Endodermal cell (in vitro differentiated cells): ENCODE measurements at regions not wholly inside any gene's neighbourhood (a gene's known extent, or its start where the extent isn't known, plus 50 kb on each side); places are given as distances from the start of the nearest gene placed in this dataset.

Source experiments
- DNase-seq: peaks from one replicate; pipeline ENCODE4 v3.0.0-alpha.2; 2017
- H3K27ac ChIP-seq: 2 replicates; pipeline ENCODE4 v1.5.1; 2013; ENCODE audit warnings: mild to moderate bottlenecking, low read depth, low read length, moderate library complexity
- H3K27me3 ChIP-seq: 2 replicates; pipeline ENCODE4 v1.6.1; 2013; ENCODE audit warnings: mild to moderate bottlenecking, low read length, moderate library complexity; ENCODE audit not compliant: insufficient read depth, control insufficient read depth, poor library complexity, severe bottlenecking
- H3K36me3 ChIP-seq: 2 replicates; pipeline ENCODE4 v1.7.0; 2013; ENCODE audit warnings: mild to moderate bottlenecking, low read length, moderate library complexity; ENCODE audit not compliant: control insufficient read depth, insufficient read depth
- H3K4me1 ChIP-seq: one replicate; pipeline ENCODE4 v1.7.0; 2013; ENCODE audit warnings: low read length; ENCODE audit not compliant: control insufficient read depth, insufficient read depth
- H3K4me3 ChIP-seq: 2 replicates; pipeline ENCODE4 v1.5.1; 2013; ENCODE audit warnings: mild to moderate bottlenecking, low read length, moderate library complexity
- H3K9ac ChIP-seq: 2 replicates; pipeline ENCODE4 v1.6.1; 2013; ENCODE audit warnings: mild to moderate bottlenecking, low read length, moderate library complexity; ENCODE audit not compliant: poor library complexity, severe bottlenecking; ENCODE audit errors: extremely low read depth
- H3K9me3 ChIP-seq: 2 replicates; pipeline ENCODE4 v1.6.1; 2013; ENCODE audit warnings: mild to moderate bottlenecking, low read length, moderate library complexity; ENCODE audit not compliant: control insufficient read depth
- H3K27ac Mint-ChIP-seq: 2 replicates; pipeline ENCODE4 v1.8.0; 2020; ENCODE audit warnings: mixed read lengths
- H3K27me3 Mint-ChIP-seq: 2 replicates; pipeline ENCODE4 v1.8.0; 2021; ENCODE audit warnings: mild to moderate bottlenecking, mixed read lengths; ENCODE audit not compliant: insufficient read depth
- H3K36me3 Mint-ChIP-seq: 2 replicates; pipeline ENCODE4 v1.8.0; 2020; ENCODE audit warnings: low read depth, mixed read lengths
- H3K4me1 Mint-ChIP-seq: 2 replicates; pipeline ENCODE4 v1.8.0; 2020; ENCODE audit warnings: mixed read lengths
- H3K4me3 Mint-ChIP-seq: 2 replicates; pipeline ENCODE4 v1.8.0; 2020; ENCODE audit warnings: mild to moderate bottlenecking, moderate library complexity, mixed read lengths
- H3K9me3 Mint-ChIP-seq: 2 replicates; pipeline ENCODE4 v1.8.0; 2020; ENCODE audit warnings: mild to moderate bottlenecking, mixed read lengths
- CTCF ChIP-seq: fragments of 200-600 bp; sonication (generic); conservative IDR thresholded peaks from 2 replicates; pipeline ENCODE4 v1.5.0; 2021; ENCODE audit warnings: antibody characterized with exemption, mild to moderate bottlenecking
- WGBS, 2 experiments: methylation state at CpG; one replicate each; pipeline versions ENCODE4 v1.1.5 to v1.1.7; 2013; ENCODE audit warnings: missing lambda C conversion rate in 2 of 2, mixed read lengths in 1 of 2; ENCODE audit not compliant: insufficient coverage in 1 of 2, insufficient read length in 1 of 2; 5-methylcytosine and 5-hydroxymethylcytosine counted together

DNA sequence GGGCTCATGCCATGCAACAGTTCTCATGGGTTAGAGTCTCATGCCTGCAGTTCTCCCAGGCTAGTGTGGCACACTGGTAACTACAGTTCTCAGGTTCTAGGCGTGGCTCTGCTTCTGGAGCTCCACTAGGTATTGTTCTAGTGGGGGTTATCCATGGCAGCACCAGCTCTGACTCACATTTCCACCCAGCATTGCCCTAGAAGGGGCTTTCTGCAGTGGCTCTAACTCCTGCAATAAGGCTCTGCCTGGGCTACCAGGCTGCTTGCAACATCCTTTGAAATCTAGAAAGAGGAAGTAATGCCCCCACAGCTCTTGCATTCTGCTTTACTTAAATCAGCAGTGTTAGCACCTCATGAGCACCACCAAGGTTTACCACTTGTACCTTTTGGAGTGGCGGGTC, 220.3 kb upstream of the ARID2 start:
- no peak for DNase-seq
- Mint-ChIP-seq H3K27ac (no peak overlapping the region), H3K4me3 (no peak overlapping the region), H3K4me1 (no peaks in the 10 kb centered on the region), H3K27me3 (no peaks in the 10 kb centered on the region), H3K9me3 (peaks cover 22% of the 10 kb centered on the region), H3K36me3 (no peaks in the 10 kb centered on the region)
- peaks cover 13% of the 10 kb centered on the region for H3K9me3 ChIP-seq
- no peaks in the 10 kb centered on the region for H3K4me1 ChIP-seq
- H3K27ac ChIP-seq = no peak overlapping the region
- no peak for TF ChIP-seq CTCF
- no peak overlapping the region for H3K9ac ChIP-seq
- H3K4me3 ChIP-seq = no peak overlapping the region
- no peaks in the 10 kb centered on the region for H3K36me3 ChIP-seq
- WGBS, 2 experiments = 79 to 100% methylated on average over 1 to 2 of the region's 2 CpGs
- no peaks in the 10 kb centered on the region for H3K27me3 ChIP-seq

DNA sequence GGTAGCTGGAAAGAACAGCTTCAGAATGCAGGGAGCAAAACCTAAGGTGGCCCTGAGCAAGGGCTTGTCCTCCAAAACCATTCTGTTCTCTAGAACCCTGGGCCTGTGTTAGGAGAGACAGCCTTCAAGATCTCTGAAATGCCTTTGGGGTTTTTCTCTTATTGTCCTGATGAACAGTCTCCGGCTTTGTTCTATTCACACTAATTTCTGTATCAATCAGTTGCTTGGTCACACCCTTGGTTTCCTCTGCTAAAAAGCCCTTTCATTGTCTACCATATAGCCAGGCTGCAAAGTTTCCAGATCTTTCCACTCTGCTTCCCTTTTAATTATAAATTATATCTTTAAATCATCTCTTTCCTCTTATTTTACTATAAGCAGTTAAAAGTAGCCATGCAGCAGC, 219.9 kb upstream of the ARID2 start:
- H3K36me3 ChIP-seq = no peaks in the 10 kb centered on the region
- no peak for DNase-seq
- H3K27ac ChIP-seq = no peak overlapping the region
- H3K4me1 Mint-ChIP-seq = no peaks in the 10 kb centered on the region
- no peak overlapping the region for H3K4me3 ChIP-seq
- 89 to 97% methylated on average over 1 of the region's 1 CpG for WGBS, 2 experiments
- no peak overlapping the region for H3K9ac ChIP-seq
- peaks cover 22% of the 10 kb centered on the region for H3K9me3 Mint-ChIP-seq
- peaks cover 13% of the 10 kb centered on the region for H3K9me3 ChIP-seq
- no peak overlapping the region for H3K27ac Mint-ChIP-seq
- H3K36me3 Mint-ChIP-seq = no peaks in the 10 kb centered on the region
- H3K4me3 Mint-ChIP-seq = no peak overlapping the region
- H3K27me3 Mint-ChIP-seq = no peaks in the 10 kb centered on the region
- H3K27me3 ChIP-seq = no peaks in the 10 kb centered on the region
- no peak for TF ChIP-seq CTCF
- H3K4me1 ChIP-seq = no peaks in the 10 kb centered on the region

DNA sequence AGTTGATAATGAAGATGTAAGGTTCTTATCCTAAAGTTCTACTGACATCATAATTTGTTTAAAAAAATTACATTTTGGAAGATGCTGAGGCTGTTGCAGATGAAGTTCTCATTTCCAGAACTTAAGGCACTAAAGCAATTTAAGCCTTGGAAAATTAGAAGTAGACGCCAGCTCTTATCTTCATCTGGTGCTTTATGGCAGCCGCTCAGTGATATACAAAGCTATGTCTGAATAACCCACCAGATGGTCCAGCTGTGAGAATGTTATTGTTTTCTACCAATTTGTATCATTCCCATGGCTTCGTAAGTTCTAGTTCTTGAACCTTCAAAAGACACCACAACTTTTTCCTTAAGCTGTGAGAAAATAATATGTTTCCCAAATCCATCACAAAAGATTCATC, 212.1 kb upstream of the ARID2 start:
- H3K4me1 ChIP-seq = no peaks in the 10 kb centered on the region
- H3K4me3 ChIP-seq = no peak overlapping the region
- DNase-seq = no peak
- no peak overlapping the region for H3K9ac ChIP-seq
- Mint-ChIP-seq H3K4me1 (no peaks in the 10 kb centered on the region), H3K4me3 (no peak overlapping the region), H3K9me3 (peaks cover 1% of the 10 kb centered on the region), H3K27me3 (no peaks in the 10 kb centered on the region), H3K27ac (no peak overlapping the region), H3K36me3 (no peaks in the 10 kb centered on the region)
- TF ChIP-seq CTCF = no peak
- H3K36me3 ChIP-seq = no peaks in the 10 kb centered on the region
- no peaks in the 10 kb centered on the region for H3K9me3 ChIP-seq
- H3K27me3 ChIP-seq = no peaks in the 10 kb centered on the region
- 94% methylated on average over 2 to 3 of the region's 3 CpGs for WGBS, 2 experiments
- no peak overlapping the region for H3K27ac ChIP-seq
